ENCODE measurements at regions not wholly inside any gene's neighbourhood (a gene's known extent, or its start where the extent isn't known, plus 50 kb on each side); places are given as distances from the start of the nearest gene placed in this dataset.
"Not testable (repeated sequence)": the region's sequence is repeated elsewhere in the genome, so short reads cannot be mapped to it uniquely, and the experiment has no call there.

- DNase-seq, result peak; percentile 81
Observed at GRCh38 chr6:27138837-27139755, 108.4 kb upstream of the PRSS16 start.

DNA sequence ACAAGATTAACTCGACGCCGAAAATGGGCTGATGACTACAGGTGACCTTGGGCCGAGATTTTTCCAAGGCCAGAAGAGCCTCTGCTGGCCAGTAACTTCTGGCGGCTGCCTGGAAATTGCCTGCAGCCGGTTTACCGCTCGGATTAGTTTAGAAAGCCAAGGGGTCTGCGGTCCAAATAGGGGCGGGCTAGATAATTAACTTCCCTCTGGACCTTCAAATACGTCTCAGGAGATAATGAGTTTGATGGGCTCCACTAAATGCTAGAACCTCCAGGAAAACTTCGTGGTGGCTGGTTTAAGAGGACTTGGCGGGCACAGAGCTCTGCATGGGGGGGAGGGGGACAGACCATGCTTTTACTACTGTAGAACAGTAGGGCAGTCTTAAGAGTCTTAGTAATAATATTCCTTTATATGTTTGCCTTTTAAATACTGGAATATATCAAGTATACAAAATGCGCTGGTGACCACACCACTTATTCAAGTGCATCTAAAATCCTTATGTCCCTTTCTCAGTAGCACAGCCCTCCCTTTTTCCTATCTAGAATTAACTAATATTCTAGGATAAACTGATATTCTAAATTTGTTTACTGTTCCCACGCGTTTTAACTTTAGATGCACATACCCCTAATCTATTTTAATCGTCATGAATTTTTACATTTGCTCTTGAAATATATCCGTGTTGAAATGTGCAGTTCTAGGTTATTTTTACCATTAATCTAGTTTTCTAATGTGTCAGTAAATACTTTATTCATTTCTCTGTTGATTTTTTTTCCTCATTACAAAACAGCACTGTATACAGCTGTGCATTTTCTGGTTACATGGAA lies 107.5 kb upstream of the PRSS16 start:
- DNase-seq, result no peak

DNA sequence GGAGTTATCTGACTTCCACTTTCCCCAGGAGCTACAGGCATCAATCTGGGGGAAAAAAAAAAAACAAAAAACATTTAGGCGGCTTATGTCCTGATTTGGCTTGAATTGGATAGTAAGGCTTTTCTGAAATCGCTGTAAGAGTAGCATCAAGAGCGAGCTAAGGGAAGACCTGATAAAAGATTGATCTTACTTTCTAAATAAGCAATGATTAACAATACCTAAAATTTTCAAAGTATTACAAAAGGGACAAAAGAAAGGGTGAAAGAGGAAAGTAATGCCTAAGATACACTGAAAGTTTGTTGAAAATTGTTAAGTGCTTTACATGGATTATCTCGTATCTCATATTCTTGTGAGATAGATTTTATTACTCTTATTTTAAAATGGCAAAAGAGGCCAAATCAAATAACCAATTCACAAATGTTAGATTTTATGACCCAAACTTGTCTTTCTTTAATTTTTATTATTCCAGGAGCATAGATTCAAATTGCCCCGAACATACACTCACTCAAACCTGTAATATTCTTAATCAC lies 106.4 kb upstream of the PRSS16 start:
- no peak for DNase-seq

DNA sequence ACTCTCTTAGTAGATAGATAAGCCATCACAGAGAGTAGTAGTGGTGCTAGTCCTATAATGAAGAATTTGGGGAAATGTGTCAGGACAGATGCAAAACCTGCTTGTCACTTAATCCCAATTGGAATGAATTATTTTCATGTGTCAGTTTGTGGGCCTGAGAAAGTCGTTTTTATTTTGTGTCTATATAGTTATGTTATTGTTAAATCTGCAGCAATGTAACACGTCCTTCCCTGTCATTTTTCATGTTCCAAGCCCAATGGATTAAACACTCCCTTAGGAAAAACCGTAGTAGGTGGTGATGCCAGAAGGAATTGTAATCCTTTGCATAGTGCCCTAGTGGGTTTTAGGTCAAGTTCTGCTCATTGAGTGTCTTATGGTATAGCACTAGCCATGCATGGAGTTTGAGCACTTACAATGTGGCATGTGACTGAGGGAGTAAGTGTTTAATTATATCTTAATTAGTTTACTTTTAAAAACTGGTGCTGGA lies 105.9 kb upstream of the PRSS16 start:
- DNase-seq, result no peak

DNA sequence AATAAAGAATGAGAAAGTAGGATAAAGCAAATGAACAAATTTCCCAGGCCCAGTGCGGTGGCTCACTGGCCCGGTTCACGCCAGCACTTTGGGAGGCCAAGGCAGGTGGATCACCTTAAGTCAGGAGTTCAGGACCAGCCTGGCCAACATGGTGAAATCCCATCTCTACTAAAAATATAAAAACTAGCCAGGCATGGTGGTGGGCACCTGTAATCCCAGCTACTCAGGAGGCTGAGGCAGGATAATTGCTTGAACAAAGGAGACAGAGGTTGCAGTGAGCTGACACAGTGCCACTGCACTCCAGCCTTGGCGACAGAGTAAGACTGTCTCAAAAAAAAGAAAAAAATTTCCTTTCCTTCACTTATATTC lies 104.5 kb upstream of the PRSS16 start:
- not testable (repeated sequence) for DNase-seq

GRCh38 chr6:27143474-27144026 lies 104.0 kb upstream of the PRSS16 start:
- no peak for DNase-seq

- no peak for DNase-seq
Observed at GRCh38 chr6:27144740-27145079, 102.8 kb upstream of the PRSS16 start.

- DNase-seq, result peak; percentile 77
Observed at GRCh38 chr6:27145731-27146455, 101.6 kb upstream of the PRSS16 start.

DNA sequence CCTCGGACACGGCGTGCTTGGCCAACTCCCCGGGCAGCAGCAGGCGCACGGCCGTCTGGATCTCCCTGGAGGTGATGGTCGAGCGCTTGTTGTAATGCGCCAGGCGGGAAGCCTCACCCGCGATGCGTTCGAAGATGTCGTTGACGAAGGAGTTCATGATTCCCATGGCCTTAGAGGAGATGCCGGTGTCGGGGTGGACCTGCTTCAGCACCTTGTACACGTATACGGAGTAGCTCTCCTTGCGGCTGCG lies 101.1 kb upstream of the PRSS16 start:
- DNase-seq, result not testable (repeated sequence)

- peak; percentile 87 for DNase-seq
Observed at GRCh38 chr6:27146706-27147505, 100.6 kb upstream of the PRSS16 start.

DNA sequence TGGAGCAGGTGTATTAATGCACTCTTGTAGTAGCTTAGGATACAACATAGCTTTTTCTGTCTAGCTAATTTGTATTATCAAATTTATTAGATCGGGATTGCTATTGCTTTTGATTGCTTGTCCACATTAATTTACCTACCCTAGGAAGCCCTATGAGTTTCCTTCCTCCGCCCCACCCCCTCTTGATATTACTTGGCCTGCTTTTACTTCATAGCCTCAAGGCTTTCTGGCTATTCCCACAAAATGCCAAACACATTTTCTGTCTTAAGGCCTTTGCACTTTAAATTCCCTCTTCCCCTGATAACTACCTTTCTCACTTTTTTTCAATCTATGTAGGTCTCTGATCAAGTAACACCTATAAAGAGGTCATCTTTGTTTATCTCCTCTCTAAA lies 99.1 kb upstream of the PRSS16 start:
- DNase-seq, result no peak

DNA sequence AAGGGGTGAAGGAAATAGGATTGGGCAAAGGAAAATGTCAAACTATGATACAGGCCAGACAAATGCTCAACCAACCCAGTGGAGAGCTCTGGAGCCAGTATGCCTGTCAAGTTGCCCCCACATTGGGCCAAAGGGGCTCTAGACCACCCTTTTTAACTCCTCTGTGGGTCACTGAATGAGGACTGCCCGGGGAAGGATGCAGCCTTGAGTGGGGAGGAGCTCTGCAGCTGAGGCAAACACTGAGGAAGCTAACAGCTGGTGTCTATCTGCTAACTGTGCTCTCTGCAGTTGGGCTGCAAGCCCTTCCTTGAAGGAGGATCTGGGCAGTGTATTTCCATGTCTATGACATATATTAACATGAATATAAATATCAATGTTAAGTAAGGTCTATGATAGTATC lies 98.4 kb upstream of the PRSS16 start:
- DNase-seq, result no peak

DNA sequence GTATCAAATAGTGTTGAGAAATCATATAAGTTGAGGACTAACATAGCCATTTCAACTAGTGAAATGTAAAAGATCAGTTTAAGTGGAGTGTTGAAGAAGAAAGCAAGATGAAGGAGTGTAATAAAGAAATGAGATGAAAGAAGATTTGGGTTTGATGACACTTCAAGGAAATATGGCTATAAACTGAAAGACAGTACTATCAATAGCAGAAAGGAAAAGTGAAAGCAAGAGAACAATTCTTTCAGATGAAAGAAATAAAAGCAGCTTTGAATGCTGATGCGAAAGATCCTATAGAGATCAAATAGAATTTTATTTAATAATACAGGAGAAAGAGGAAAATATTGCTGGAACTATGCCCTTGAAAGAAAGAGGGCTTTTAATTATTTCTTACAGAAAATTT lies 92.8 kb upstream of the PRSS16 start:
- no peak for DNase-seq

DNA sequence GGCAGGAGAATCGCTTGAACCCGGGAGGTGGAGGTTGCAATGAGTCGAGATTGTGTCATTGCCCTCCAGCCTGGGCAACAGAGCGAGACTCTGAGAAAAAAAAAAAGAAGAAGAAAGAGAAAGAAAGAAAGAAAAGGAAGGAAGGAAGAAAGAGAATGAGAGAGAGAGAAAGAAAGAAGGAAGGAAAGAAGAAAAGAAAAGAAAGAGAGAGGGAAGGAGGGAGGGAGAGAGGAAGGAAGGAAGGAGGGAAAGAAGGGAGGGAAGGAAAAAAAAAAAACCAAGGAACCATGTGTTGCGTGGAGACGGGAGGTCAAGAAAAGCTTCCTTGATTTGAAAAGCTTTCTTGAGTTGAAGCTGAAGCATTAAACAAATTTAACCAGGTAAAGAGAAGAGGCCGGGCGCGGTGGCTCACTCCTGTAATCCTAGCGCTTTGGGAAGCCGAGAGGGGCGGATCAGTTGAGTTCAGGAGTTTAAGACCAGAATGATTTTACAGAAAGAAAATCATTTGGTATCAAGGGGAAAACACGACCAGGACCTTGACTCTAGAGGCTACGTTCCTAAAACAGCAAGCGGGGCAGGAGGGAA lies 90.5 kb upstream of the PRSS16 start:
- no peak for DNase-seq

- peak; percentile 89 for DNase-seq
Observed at GRCh38 chr6:27157459-27158315, 89.8 kb upstream of the PRSS16 start.

GRCh38 chr6:27158316-27158643 lies 89.2 kb upstream of the PRSS16 start:
- DNase-seq, result no peak

GRCh38 chr6:27159725-27160124 lies 87.8 kb upstream of the PRSS16 start:
- DNase-seq, result no peak

- DNase-seq, result no peak
Observed at GRCh38 chr6:27161115-27161514, 86.4 kb upstream of the PRSS16 start.

GRCh38 chr6:27161603-27161945 lies 85.9 kb upstream of the PRSS16 start:
- no peak for DNase-seq

- DNase-seq, result no peak
Observed at GRCh38 chr6:27161946-27162603, 85.4 kb upstream of the PRSS16 start.

DNA sequence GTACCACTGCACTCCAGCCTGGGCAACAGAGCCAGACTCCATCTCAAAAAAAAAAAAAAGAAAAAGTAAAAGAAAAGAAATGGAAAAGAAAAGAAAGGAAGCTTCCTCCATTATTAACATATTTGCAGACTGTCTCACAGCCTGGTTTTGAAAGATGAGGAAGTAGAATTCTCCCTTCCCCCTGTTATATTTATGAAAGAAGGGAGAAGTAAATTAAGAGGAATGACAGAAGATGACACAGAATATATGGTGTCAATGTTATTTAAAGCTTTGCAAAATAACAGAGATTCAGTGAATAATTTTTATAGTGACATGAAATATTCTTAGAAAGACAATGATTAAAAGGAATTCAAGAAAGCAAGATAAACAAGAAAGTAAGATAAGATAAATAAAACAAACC lies 83.7 kb upstream of the PRSS16 start:
- DNase-seq, result no peak
